ENCODE measurements at regions not wholly inside any gene's neighbourhood (a gene's known extent, or its start where the extent isn't known, plus 50 kb on each side); places are given as distances from the start of the nearest gene placed in this dataset.

DNA sequence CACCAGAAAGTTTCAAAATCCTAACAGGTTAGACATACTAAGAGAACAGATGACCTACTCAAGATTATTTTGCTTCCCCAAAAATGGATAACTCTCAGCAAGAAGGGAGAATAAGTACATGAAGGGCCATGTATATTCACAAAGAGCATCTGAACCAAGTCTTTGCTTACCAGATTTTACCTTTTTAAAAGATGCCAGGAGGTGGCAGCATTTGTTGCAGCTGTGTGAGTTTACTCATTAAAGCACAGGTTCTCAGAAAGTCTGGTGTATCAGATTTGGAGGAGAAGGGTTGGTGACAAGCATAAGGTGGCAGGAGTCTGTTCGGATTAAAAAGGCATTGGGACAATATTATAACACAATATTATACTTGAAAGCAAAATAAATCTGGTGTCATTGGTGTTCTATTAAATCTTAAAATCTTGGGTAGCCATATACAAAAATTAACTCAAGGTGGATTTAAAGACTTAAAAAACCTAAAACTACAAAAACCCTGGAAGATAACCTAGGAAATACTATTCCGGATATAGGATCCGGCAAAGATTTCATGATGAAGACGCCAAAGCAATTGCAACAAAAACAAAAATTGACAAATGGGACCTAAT is 51.3 kb upstream of the NFKB1 start (continued):
- TF ChIP-seq CBX5 (CRISPR knock-in tag; IDR thresholded peaks at IDR 0.05; ENCODE audit: borderline replicate concordance) (no peak), HNRNPUL1 (IDR thresholded peaks at IDR 0.05; ENCODE audit: low read depth, low read length) (no peak), ZNF781 (CRISPR knock-in tag; IDR thresholded peaks at IDR 0.05; ENCODE audit: borderline replicate concordance, not compliant biosample characterization) (no peak), STAG1 (CRISPR knock-in tag; IDR thresholded peaks at IDR 0.05) (peak; percentile 88), HMGA1 (CRISPR knock-in tag; conservative IDR thresholded peaks at IDR 0.05) (no peak), RFX1 (IDR thresholded peaks at IDR 0.05) (no peak), TEAD2 (CRISPR knock-in tag; IDR thresholded peaks at IDR 0.05) (no peak), ZKSCAN8 (CRISPR knock-in tag; IDR thresholded peaks at IDR 0.05; ENCODE audit: borderline replicate concordance) (0 out of 2 replicates have a peak, but pooled peaks have one; percentile 35), KAT7 (CRISPR knock-in tag; IDR thresholded peaks at IDR 0.05; ENCODE audit: borderline replicate concordance) (no peak), MAF1 (CRISPR knock-in tag; IDR thresholded peaks at IDR 0.05; ENCODE audit: borderline replicate concordance) (no peak), ZNF724P (CRISPR knock-in tag; IDR thresholded peaks at IDR 0.05; ENCODE audit: borderline replicate concordance) (no peak), TBL1XR1 (IDR thresholded peaks at IDR 0.05; ENCODE audit: borderline replicate concordance, low read length, partially characterized antibody) (no peak), ELF1 (CRISPR knock-in tag; IDR thresholded peaks at IDR 0.05) (no peak), ZNF558 (CRISPR knock-in tag; IDR thresholded peaks at IDR 0.05; ENCODE audit: borderline replicate concordance) (no peak), ZMYM2 (CRISPR knock-in tag; IDR thresholded peaks at IDR 0.05) (no peak), MTA1 (CRISPR knock-in tag; IDR thresholded peaks at IDR 0.05; ENCODE audit: borderline replicate concordance) (no peak), BCL6 (CRISPR knock-in tag; IDR thresholded peaks at IDR 0.05) (no peak), ZSCAN22 (CRISPR knock-in tag; IDR thresholded peaks at IDR 0.05) (no peak), NFE2 (CRISPR knock-in tag; IDR thresholded peaks at IDR 0.05) (no peak), MEIS2 (CRISPR knock-in tag; IDR thresholded peaks at IDR 0.05) (no peak), ZNF546 (CRISPR knock-in tag; conservative IDR thresholded peaks at IDR 0.05) (no peak), IKZF1 (IDR thresholded peaks at IDR 0.05) (no peak), EED (CRISPR knock-in tag; IDR thresholded peaks at IDR 0.05) (no peak), RARA (CRISPR knock-in tag; IDR thresholded peaks at IDR 0.05) (no peak), ZNF235 (CRISPR knock-in tag; IDR thresholded peaks at IDR 0.05; ENCODE audit: borderline replicate concordance) (no peak), ZBTB42 (CRISPR knock-in tag; IDR thresholded peaks at IDR 0.05) (no peak)
- TF ChIP-seq, protein P1, sequence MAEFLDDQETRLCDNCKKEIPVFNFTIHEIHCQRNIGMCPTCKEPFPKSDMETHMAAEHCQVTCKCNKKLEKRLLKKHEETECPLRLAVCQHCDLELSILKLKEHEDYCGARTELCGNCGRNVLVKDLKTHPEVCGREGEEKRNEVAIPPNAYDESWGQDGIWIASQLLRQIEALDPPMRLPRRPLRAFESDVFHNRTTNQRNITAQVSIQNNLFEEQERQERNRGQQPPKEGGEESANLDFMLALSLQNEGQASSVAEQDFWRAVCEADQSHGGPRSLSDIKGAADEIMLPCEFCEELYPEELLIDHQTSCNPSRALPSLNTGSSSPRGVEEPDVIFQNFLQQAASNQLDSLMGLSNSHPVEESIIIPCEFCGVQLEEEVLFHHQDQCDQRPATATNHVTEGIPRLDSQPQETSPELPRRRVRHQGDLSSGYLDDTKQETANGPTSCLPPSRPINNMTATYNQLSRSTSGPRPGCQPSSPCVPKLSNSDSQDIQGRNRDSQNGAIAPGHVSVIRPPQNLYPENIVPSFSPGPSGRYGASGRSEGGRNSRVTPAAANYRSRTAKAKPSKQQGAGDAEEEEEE (CRISPR knock-in tag; IDR thresholded peaks at IDR 0.05; ENCODE audit: borderline replicate concordance), result no peak
- TF ChIP-seq, protein P2, sequence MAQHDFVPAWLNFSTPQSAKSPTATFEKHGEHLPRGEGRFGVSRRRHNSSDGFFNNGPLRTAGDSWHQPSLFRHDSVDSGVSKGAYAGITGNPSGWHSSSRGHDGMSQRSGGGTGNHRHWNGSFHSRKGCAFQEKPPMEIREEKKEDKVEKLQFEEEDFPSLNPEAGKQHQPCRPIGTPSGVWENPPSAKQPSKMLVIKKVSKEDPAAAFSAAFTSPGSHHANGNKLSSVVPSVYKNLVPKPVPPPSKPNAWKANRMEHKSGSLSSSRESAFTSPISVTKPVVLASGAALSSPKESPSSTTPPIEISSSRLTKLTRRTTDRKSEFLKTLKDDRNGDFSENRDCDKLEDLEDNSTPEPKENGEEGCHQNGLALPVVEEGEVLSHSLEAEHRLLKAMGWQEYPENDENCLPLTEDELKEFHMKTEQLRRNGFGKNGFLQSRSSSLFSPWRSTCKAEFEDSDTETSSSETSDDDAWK (CRISPR knock-in tag; IDR thresholded peaks at IDR 0.05), result no peak
- TF ChIP-seq, protein P3, sequence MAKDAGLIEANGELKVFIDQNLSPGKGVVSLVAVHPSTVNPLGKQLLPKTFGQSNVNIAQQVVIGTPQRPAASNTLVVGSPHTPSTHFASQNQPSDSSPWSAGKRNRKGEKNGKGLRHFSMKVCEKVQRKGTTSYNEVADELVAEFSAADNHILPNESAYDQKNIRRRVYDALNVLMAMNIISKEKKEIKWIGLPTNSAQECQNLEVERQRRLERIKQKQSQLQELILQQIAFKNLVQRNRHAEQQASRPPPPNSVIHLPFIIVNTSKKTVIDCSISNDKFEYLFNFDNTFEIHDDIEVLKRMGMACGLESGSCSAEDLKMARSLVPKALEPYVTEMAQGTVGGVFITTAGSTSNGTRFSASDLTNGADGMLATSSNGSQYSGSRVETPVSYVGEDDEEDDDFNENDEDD (CRISPR knock-in tag; IDR thresholded peaks at IDR 0.05; ENCODE audit: borderline replicate concordance), result no peak
- TF ChIP-seq, protein P4, sequence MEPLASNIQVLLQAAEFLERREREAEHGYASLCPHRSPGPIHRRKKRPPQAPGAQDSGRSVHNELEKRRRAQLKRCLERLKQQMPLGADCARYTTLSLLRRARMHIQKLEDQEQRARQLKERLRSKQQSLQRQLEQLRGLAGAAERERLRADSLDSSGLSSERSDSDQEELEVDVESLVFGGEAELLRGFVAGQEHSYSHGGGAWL (CRISPR knock-in tag; IDR thresholded peaks at IDR 0.05), result no peak

Data from HepG2 (cell line).